Suprapubic skin (tissue), 4 donors: ENCODE measurements at regions not wholly inside any gene's neighbourhood (a gene's known extent, or its start where the extent isn't known, plus 50 kb on each side); places are given as distances from the start of the nearest gene placed in this dataset.

Experiments used
- CTCF ChIP-seq, 2 donors: fragments of 200-600 bp in 1 of 2; fragments of 450-650 bp in 1 of 2; sonication (generic) in 1 of 2; IDR thresholded peaks; one replicate each; pipeline ENCODE4 v1.5.1; 2016 to 2019; ENCODE audit warnings: antibody characterized with exemption in 2 of 2, mild to moderate bottlenecking in 1 of 2, moderate library complexity in 1 of 2
- POLR2A ChIP-seq, 2 donors: fragments of 450-650 bp; IDR thresholded peaks; one replicate each; pipeline ENCODE4 v1.6.1; 2017; ENCODE audit warnings: antibody characterized with exemption in 2 of 2, mild to moderate bottlenecking in 2 of 2, moderate library complexity in 2 of 2
- POLR2AphosphoS5 ChIP-seq, 3 donors: sonication (generic); formaldehyde crosslinking; IDR thresholded peaks; one replicate each; pipeline ENCODE4 v1.6.1; 2017; ENCODE audit warnings: antibody characterized with exemption in 3 of 3

- TF ChIP-seq CTCF (IDR thresholded peaks at IDR 0.05) (no peak), POLR2A (IDR thresholded peaks at IDR 0.05) (no peak), POLR2AphosphoS5 (IDR thresholded peaks at IDR 0.05) (no peak)
These were observed 150.6 kb upstream of the TSC22D1 start for GRCh38 chr13:44726778-44727177.
